ENCODE measurements at regions not wholly inside any gene's neighbourhood (a gene's known extent, or its start where the extent isn't known, plus 50 kb on each side); places are given as distances from the start of the nearest gene placed in this dataset.

- TF ChIP-seq, protein P1, sequence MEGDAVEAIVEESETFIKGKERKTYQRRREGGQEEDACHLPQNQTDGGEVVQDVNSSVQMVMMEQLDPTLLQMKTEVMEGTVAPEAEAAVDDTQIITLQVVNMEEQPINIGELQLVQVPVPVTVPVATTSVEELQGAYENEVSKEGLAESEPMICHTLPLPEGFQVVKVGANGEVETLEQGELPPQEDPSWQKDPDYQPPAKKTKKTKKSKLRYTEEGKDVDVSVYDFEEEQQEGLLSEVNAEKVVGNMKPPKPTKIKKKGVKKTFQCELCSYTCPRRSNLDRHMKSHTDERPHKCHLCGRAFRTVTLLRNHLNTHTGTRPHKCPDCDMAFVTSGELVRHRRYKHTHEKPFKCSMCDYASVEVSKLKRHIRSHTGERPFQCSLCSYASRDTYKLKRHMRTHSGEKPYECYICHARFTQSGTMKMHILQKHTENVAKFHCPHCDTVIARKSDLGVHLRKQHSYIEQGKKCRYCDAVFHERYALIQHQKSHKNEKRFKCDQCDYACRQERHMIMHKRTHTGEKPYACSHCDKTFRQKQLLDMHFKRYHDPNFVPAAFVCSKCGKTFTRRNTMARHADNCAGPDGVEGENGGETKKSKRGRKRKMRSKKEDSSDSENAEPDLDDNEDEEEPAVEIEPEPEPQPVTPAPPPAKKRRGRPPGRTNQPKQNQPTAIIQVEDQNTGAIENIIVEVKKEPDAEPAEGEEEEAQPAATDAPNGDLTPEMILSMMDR (IDR thresholded peaks at IDR 0.05; ENCODE audit: low read depth, low read length): no peak
- no peak for DNase-seq (ENCODE audit: extremely low read depth, low read depth)
Measured at GRCh38 chr4:181564625-181565024, 678.6 kb upstream of the TENM3 start.

- no peak for DNase-seq (ENCODE audit: extremely low read depth, low read depth)
Measured at GRCh38 chr4:181566490-181566889, 676.7 kb upstream of the TENM3 start.

DNA sequence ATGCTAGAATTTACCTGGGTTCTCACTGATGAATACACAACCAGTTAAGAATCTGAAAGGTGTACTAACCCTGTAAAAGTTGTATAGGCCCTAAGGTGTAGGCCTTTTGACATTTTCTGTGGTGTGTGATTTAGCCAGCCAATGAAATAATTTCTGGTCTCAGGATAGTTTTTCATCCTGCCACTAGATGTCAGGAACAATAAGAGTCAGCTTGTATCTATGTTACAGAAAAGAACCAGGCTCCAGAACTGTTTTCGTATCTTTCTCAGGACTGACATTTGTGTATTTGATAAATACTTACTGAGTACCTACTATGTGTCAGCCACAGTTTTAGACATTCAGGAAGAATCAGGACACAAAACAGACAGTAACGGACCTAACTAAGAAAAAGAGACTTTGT, 673.6 kb upstream of the TENM3 start:
- DNase-seq (ENCODE audit: extremely low read depth, low read depth): no peak
- TF ChIP-seq, protein P1 (IDR thresholded peaks at IDR 0.05; ENCODE audit: low read depth, low read length): peak; percentile 52

More at GRCh38 chr4:181566490-181566889, 676.7 kb upstream of the TENM3 start:
- TF ChIP-seq, protein P1 (IDR thresholded peaks at IDR 0.05; ENCODE audit: low read depth, low read length): no peak

GRCh38 chr4:181578911-181579310, 664.3 kb upstream of the TENM3 start:
- TF ChIP-seq, protein P1 (IDR thresholded peaks at IDR 0.05; ENCODE audit: low read depth, low read length): no peak
- DNase-seq (ENCODE audit: extremely low read depth, low read depth): no peak

DNA sequence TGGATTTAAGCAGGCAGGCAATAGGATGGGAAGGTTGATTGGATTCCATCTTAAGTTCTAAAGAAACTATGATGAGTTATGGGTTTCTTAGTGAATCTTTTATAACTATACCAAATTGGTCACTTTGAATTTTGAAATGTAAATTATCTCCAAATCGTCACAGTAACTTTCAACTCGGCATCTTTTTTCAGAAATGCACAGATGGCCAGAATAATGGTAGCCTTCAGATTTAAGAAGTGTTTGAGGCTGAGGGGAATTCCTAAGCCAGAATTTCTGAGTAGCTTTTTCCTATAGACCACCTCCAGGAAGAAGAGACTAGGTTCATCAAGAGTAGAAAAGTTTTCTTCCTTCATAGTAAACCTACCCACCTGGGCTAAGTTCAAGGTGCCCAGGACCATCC, 663.7 kb upstream of the TENM3 start:
- TF ChIP-seq, protein P1 (IDR thresholded peaks at IDR 0.05; ENCODE audit: low read depth, low read length): no peak
- DNase-seq (ENCODE audit: extremely low read depth, low read depth): no peak

- no peak for DNase-seq (ENCODE audit: extremely low read depth, low read depth)
- TF ChIP-seq, protein P1 (IDR thresholded peaks at IDR 0.05; ENCODE audit: low read depth, low read length): no peak
Measured at GRCh38 chr4:181581983-181582382, 661.2 kb upstream of the TENM3 start.

DNA sequence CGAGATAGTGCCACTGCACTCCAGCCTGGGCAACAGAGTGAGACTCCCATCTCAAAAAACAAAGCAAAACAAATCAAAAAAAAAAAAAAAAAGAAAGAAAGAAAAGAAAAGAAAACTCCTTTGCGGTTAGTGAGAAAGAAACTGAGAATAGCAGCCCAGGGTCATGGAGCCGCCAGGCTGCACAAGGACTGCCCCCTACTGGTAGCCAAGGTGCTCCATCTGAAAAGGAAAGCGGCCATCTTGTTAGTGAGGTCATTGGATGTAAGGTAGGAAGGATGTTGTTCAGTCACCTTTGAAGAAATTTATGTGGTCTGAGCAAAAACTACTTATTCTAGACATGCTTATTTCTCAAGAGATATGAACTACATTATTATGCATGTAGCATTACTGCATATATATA, 660.6 kb upstream of the TENM3 start:
- TF ChIP-seq, protein P1 (IDR thresholded peaks at IDR 0.05; ENCODE audit: low read depth, low read length): no peak
- no peak for DNase-seq (ENCODE audit: extremely low read depth, low read depth)
